Astrocyte of the spinal cord (primary cell): ENCODE measurements at regions not wholly inside any gene's neighbourhood (a gene's known extent, or its start where the extent isn't known, plus 50 kb on each side); places are given as distances from the start of the nearest gene placed in this dataset.
A peak's percentile ranks its signal among the peaks of the same experiment; 100 is the strongest.
"Not testable (repeated sequence)": the region's sequence is repeated elsewhere in the genome, so short reads cannot be mapped to it uniquely, and the experiment has no call there.

Experiments used
- DNase-seq: peaks from one replicate; pipeline ENCODE4 v3.0.0; 2011; ENCODE audit warnings: low read depth, low spot score
- H3K4me3 ChIP-seq: 2 replicates; pipeline ENCODE4 v1.5.1; 2011; ENCODE audit warnings: low read depth, mild to moderate bottlenecking, low read length, moderate library complexity
- in situ Hi-C: cut with HindIII; loops from 2 replicates; pipeline ENCODE4 v1.10.0; 2017; ENCODE audit warnings: low sequenced_read_pairs
- TF ChIP-seq, protein P1 (sequence below): IDR thresholded peaks from 2 replicates; pipeline ENCODE4 v1.5.1; 2012; ENCODE audit warnings: low read depth, mild to moderate bottlenecking, low read length, inconsistent platforms

DNA sequence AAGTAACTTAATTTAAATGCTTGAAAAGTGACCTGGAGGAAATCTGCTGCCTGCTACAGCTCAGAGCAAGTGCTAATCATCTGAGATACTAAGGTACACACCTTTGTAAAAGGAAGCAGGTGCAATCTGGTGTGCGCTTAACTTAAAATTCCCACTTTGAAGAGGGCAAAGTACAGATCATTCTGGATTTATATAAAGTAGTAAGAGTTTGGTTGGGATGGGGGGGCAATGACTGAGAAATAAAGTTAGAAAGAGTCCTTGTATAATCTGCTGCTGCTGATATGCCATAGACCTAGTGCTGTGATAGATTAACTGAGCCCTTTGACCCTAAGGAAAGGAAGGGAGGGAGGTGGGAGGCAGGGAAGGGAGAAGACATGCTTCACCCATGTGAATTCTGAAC lies 141.0 kb downstream of the MTNR1A start:
- H3K4me3 ChIP-seq = no peak overlapping the region
- in situ Hi-C loops = no loop called here
- DNase-seq = no peak
- TF ChIP-seq, protein P1, sequence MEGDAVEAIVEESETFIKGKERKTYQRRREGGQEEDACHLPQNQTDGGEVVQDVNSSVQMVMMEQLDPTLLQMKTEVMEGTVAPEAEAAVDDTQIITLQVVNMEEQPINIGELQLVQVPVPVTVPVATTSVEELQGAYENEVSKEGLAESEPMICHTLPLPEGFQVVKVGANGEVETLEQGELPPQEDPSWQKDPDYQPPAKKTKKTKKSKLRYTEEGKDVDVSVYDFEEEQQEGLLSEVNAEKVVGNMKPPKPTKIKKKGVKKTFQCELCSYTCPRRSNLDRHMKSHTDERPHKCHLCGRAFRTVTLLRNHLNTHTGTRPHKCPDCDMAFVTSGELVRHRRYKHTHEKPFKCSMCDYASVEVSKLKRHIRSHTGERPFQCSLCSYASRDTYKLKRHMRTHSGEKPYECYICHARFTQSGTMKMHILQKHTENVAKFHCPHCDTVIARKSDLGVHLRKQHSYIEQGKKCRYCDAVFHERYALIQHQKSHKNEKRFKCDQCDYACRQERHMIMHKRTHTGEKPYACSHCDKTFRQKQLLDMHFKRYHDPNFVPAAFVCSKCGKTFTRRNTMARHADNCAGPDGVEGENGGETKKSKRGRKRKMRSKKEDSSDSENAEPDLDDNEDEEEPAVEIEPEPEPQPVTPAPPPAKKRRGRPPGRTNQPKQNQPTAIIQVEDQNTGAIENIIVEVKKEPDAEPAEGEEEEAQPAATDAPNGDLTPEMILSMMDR = no peak

DNA sequence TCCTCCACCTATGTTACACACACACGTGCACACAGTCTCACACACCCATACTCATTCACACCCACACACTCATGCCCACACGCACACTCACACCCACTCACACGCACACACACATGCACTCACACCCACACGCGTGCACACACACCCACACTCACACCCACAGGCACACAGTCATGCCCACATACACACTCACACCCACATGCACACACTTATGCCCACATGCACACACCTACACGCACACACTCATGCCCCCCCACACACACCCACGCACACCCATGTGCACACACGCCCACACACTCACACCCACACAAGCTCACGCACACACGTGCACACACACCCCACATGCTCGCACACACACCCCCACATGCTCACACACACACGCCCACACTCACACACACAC lies 140.0 kb downstream of the F11 start:
- no peak overlapping the region for H3K4me3 ChIP-seq
- no peak for DNase-seq
- TF ChIP-seq, protein P1 = no peak
- in situ Hi-C loops = no loop called here

DNA sequence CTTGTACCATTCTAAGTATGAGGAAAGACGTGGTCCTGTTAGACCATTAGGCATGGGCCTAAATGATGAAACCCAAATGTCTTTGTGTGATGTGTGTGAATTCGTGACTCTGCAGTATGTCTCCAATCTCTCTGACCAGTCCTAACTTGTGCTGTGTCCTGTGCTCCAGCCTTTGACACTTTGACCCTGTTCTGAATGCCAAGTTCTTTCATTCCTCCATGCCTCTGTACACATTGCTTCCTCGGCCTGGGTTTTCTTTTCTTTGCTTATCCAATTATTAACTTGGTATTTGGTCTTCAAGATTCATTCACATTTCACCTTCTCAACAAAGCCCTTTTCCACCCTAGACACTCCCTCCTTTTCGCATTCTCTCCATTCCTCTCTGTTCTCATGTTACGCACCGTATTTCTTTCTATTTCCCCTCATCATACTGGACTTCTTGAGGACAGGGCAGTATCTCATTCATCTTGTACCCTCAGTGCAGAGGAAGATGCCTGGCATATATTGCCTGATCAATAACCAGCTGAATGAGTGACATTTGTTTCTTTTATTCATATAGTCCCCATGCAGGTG lies 138.7 kb downstream of the F11 start:
- H3K4me3 ChIP-seq = no peak overlapping the region
- in situ Hi-C loops = no loop called here
- DNase-seq = no peak
- TF ChIP-seq, protein P1 = no peak

DNA sequence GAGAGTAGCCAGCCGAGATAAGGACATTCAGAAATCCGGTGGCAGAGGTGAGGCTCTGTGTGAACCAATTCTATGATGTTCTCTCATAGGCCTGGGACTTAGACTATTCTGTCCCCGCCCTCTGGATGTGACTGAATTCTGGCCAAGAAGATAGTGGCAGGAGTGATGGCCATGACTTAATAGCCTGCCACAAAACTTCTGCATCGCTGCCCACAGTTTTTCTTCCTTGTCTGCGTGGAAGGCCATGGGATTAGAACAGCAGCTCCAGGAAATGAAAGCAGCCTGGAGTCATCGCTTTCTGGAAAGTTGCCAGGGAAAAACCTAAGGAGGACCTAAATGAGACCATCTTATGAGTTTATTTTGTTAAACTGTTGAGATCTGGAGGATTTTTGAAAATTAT lies 134.7 kb downstream of the F11 start:
- TF ChIP-seq, protein P1 = no peak
- H3K4me3 ChIP-seq = no peak overlapping the region
- in situ Hi-C loops = no loop called here
- peak; percentile 9 for DNase-seq

DNA sequence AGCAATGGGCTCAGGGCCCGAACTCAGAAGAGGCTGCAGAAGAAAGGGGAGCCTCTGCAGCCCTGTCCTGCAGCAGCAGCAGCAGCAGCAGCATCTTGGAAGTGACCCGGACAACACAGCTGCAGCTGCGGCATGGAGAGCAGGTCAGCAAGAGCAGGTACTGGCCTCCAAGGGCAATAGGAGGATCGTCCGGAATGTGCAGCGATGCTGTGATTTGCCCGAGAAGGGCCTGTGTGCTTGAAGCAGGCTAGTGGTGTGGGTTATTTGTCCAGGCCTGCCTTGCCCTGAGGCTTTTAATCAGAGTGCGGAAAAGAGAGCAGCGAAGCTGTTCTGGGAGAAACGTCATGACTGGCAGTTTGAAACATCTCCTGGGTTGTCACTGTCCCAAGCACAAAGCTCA lies 126.0 kb downstream of the F11 start:
- in situ Hi-C loops = no loop called here
- H3K4me3 ChIP-seq = no peak overlapping the region
- TF ChIP-seq, protein P1 = no peak
- DNase-seq = no peak

DNA sequence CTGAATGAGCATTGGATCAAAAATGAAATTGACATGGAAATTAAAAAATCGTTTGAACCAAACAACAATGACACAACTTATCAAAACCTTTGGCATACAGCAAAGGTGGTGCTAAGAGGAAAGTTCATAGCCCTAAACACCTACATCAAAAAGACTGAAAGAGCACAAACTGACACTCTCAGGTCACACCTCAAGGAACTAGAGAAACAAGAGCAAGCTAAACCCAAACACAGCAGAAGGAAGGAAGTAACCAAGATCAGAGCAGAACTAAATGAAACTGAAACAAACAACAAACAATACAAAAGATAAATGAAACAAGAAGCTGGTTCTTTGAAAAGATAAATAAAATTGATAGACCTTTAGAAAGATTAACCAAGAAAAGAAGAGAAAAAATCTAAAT lies 118.3 kb downstream of the F11 start:
- H3K4me3 ChIP-seq, DNase-seq, in situ Hi-C loops: not testable (repeated sequence)

DNA sequence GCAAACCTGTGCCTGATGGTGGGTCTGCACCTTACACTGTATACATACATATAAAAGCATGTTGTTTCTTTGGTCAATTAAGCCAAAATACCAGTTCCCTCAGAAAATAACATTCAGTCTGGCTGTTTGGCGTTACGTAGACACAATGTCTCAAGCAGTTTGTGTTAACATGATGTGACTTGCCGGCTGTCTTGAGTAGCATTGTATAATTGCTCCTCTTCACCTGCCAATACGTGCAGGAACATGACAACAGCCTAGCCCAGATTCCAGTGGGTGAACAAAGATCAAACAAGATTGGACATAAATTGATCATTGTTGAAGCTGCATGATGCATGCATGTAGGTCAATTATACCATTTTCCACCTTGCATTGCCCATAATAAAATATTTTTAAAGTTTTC lies 102.3 kb downstream of the F11 start:
- TF ChIP-seq, protein P1 = no peak
- no peak for DNase-seq
- no peak overlapping the region for H3K4me3 ChIP-seq
- in situ Hi-C loops = no loop called here
